GM19395 (cell line): ENCODE measurements at regions not wholly inside any gene's neighbourhood (a gene's known extent, or its start where the extent isn't known, plus 50 kb on each side); places are given as distances from the start of the nearest gene placed in this dataset.

Source experiments
- ATAC-seq: cut with Tn5 transposase; IDR thresholded peaks from one replicate; pipeline ENCODE4 v1.9.1; 2021; ENCODE audit warnings: mild to moderate bottlenecking, moderate library complexity; ENCODE audit not compliant: unreplicated experiment

DNA sequence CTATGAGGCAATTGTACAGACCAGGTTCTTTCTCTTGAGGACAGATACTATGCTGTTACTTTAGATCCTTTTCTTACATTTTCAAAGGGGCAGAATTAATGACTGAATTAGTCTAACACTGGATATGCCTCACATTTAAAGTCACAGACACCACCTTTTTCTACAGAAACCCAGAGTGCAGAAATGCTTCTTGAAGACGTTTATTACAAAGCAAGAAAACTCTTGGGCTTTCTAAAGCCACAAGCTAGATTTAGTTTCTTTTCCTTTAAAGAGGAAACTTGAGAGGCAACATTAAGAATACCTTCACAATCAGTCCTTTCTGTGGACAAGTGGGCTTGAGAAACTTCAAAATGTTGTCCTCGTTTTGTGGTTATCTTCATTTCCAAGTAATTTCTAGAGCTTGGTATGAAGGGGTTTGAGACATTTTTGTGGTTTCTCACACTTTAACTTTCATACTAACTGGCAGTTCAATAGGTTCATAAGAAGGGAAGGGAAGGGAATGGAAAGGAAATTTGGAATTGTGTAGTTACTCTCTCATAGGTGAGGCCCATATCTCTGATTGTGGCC lies 527.4 kb downstream of the RASEF start:
- no peak for ATAC-seq

DNA sequence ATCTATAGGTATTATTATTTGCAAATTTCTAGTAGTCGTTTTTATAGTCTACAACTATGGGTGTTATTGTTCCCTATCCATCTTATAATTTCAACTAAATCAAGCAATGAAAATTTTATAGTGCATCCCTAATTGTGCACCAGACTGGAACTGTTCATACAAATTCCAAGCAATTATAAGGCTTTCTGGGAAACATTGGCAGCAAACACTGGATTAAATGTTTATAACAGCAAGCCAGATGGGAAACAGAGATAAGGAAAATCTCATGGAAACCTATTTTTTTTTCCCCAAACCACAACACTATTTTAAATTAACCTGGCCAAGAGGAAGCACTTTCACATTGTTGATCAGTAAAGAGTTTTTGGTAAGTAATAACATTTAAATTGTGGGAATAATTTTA lies 524.3 kb downstream of the RASEF start:
- ATAC-seq: no peak

DNA sequence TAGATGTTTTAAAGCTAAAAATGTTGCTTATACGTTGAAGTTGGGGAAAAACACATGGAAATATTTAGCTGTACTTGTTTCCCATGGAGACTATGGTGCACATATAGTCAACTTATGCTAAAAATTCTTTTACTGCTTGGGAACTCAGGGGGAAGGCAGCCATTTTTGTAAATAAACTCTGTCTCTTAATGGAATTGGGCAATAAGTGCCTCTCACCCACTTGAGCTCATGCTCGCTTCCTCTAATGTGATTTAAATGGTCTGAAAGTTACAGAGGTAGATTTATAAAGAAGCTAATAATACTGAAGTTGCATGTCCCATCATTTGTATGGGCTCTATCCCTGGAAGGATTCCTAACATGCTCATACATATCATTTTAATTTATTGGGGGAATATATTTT lies 523.8 kb downstream of the RASEF start:
- no peak for ATAC-seq

DNA sequence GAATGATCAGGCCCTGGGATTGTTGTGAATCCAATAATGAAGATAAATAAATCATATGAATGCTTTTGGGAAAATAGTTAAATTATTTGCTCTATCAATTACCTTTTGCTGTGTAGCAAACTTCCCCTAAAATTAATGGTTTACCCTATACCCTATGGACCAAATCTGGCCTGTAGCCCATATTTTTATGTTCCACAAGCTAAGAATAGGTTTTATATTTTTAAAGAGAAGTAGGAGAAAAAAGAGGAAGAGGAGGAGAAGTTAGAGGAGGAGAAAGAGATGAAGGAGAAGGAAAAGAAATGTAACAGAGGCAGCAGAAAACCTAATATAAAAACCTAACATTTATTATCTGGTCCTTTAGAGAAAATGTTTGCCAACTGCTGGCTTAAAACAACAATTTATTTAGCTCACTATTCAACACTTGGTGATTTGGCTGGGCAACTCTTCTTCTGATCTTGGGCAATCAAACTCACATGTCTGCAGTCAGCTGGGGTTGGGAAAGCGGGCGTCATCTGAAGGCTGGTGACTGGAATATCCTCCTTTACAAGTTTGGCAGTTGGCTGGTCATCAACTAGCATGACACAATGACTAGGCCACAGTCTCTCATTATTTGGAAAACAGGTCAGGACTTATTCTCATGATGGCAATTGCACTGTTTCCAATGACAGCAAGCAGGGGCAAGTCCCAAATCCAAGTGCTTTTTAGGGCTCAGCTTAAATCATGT lies 522.9 kb downstream of the RASEF start:
- no peak for ATAC-seq

DNA sequence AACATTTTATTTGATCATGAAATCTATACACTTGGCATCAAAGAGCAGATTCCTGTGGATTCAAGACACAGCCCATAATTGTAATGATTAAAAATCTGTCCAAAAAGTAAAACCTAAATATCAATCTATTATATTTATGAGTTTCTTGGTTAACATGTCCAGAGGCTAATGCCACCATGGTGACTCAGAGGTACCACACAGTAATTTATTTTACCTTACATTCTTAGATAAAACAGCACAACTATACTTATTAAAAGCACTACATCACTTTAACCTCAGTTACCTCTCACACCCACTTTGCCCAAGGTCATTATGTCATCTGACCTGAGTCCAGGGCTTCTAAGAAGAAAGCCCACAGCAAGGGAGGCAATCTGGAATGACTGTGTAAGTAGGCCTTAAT lies 519.2 kb downstream of the RASEF start:
- ATAC-seq: no peak

DNA sequence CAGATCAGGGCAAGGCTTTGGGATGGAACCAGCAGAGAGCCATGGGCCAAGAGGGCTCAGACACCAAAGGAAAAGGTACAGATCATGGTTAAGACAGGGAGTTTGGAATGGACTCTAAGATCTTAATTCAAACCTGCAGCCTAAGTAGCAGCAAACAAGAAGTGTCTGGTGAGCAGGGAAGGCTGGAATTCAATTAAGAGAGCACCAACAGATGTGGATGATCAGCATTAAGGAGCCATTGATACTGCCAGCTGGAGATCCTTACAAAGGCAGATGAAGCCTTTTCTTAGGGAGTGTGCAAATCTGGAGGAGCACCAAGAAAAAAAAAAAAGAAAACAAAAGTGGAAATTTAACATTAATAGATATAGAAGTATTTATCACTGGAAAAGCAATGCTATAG lies 516.8 kb downstream of the RASEF start:
- ATAC-seq: no peak

DNA sequence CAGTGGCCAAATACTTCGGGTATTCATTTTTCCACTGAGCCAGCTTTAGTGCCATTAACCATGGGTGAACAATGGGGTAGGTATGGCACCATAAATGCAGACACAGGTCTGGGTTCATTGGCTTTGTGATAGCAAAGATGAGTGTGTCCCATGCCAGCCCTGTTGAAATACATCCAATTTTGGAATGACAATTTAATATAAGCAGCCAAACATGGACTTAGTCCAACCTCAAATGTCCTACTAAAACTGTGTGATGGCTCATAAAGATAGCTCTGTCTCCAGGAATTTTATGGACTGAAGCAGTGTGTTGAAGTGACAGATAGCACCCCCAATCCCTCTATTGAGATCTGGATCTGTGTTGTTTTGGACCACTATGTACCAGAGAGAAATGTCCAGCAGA lies 514.9 kb downstream of the RASEF start:
- ATAC-seq: no peak

DNA sequence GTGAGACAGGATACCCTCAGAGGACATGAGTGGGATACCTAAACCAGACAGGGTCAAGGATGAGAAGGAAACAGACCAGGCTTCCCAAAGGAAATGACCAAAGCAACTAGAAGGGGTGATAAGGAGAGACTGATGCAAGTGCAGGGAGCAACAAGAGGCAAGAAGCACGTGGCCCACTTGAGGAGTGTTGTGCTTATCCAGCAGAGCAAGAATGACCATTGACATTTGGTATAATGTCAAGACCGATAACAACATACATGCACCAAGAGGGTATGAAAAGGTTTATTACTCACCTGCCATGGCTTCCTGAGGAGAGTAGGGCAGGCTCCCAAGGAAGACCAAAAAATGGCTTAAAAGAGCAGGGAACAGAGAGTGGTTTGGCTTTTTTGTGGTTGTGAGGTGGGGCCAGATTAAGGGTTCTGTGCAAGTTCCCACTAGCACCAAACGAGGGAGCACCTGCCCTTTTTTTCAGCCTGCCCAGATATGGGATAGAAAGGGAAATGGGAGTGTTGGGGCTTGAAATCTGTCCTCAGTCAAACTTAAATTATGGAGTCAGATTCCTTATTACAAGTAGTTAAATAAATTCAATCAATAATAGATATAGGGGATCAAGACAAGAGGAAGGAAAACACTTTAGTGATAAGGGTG lies 513.6 kb downstream of the RASEF start:
- ATAC-seq: no peak

DNA sequence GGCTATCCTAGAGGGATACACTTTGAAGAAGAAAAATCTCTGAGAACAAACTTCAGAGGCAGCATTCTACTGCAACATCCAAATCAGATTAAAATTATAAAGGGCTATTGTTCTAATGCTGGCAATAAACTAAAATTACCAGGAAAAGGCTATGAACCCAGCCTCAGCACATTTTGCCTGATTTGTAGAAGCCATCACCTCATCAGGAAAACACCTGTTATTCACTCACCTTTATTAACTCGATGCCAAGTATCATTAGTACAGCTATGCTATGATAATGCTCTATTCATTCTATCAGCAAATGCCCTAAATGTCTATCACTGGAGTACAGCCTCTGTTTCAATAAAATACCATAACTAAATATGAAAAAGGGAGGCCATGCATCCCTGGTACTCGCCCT lies 510.2 kb downstream of the RASEF start:
- no peak for ATAC-seq

DNA sequence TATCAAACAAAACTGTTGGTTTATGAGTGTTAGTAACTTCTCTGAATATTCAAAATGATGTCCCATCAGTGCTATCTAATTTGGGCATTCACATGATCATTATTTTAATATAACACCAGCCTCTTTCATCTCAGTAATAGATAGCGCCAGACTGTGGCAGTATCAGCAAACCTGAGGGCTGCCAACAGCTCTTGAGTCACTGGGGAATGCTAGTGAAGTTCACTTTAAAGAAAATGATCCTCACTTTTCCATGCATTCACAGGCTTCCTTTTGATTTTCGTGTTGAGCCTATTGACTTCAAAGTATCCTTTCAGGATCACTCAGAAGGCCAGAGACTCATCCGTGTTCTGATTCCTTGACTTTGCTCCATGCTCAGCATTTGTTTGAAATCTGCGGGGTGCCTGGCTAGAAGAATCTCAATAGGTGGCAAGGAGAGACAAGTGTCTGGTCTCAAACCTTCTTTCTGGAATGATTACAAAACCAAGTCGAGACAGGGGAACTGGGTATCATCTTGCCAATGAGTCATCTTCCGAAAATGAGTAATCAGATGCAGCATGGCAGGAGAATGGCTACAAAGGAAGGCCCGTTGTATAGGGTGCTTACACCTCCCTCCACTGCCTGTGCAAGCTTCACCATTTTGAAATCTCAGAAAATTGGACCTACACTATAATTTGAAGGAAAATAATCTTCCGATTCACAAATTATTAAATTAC lies 509.1 kb downstream of the RASEF start:
- ATAC-seq: no peak

DNA sequence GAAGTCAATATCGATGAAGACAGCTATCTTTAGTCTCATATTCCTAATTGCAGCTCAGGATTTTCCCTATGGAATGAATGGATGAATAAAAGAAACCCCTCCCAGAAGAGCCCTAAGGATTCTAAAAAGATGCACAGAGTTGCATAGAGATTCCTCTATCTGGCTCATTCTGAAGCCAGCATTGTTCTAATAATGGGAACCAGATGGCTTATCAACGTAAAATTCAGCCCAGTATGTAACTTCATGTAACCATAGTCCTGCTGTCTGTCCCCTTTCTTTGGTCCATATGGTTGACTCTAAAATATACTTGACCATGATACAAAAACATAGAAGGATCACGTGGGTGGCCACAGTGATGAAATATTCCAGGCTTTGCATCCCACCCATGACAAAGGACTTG lies 508.6 kb downstream of the RASEF start:
- ATAC-seq: no peak

DNA sequence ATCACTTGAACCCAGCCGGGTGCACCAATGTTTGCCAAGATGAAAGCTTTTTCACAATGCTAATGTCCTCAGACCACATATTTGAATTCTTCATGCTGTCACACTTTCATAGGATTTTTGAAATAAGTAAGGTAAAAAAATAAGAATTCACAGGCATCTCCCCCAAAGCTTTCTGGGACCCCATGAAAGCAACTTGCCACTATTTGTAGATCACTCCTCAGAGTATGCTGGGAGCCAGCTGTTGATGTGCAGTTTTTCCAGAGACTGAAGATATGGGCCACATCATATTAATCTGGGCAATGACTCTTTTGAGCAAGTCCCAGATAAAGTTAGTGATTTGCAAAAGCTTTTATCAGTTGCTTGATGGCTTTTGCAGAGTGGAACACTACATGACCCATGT lies 507.9 kb downstream of the RASEF start:
- no peak for ATAC-seq

DNA sequence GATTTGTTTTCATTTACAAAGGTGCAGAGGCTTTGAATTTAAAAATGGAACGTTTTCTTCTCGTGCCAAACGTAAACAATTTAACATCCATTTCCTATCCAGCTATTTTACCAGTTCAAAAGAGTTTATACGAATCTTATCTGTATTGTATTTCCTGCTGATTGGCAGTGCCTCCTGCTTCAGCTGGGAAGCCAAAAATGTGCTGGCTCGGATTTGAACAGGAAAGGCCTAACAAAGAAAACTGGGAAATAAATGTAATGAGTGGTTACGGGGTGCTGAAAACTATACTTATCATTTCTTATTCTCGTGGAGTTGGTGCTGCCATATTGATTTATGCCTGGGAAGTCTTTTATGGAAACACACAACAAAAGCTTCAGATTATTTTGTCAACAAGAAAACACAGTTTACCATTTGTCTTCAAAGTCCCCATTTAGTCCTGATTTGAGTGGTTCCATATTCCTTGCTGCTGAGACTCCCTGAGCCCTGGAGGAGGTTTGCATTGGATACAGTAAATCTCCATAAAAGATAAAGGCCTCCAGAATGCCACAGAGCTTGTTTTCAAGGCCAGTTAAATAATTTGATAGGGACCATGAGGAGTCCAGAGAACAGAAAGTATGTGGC lies 507.4 kb downstream of the RASEF start:
- no peak for ATAC-seq

DNA sequence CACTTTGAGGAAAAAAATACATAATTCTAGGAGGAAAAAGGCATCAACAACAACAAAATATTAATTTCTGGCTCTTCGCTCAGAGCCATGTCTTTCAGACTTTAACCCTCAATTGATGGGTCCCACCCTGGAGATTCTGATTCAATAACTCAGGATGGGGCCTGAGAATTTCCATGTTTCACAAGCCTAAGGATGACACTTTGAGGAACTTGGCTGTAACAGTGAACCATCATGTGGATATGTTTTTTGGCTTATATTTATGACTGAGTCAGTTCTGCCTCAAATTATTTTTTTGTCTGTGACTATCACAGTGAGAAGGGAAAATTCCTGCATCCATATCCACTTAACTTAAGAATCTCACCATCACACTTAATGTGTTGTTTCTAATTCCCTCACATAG lies 504.6 kb downstream of the RASEF start:
- ATAC-seq: no peak

DNA sequence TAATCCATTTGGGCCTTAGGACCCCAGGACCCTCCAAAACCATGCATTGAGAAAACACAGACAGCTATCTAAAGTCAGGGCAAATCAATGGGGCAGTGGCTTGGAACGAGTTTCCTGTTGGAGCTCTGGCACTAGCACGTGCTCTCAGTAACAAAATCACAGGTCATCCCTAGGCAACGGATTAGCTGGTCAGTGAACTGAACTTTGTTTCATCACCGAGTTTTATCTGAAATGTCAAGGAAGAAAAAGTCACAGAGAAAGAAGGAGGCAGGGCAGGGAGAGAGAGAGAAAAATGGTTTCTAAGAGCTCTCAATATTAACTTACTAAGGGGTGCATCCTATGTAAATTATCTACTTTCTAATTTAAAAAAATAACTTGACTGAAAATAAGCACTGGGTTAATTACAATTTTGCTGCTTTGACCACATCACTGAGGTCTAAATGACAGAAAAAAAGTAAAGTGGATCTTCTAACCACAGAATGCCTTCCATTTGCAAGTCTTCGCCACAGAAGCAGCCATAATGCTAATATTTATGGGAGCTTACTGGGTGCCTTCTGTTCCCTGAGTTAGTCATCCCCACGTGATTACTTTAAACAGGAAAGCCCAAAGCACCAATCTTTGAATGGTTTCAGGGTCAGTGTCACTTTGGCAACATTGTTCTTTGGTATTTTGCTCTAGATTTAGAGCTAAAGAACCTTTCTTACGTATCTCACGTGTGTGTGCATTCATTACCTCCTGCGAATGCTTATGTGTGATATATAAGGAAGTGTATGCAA lies 503.9 kb downstream of the RASEF start:
- ATAC-seq: no peak

DNA sequence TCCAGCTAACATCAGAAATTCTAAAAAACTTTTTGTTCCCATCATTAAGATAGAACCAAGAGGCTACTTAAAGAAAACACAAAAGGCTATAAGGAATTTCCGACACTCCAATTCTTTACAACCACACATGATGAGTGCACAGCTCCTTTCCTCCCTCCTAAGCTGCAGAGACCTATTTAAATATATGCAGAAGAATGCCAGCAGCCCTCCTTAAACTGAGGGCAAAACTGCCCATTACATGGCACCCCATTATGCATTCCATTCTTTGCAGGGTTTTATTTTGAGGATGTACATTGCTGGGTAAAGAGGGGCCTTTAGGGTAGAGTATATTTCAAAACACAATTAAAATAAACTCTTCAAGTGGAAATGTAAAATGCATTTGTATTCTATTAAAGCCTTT lies 502.9 kb downstream of the RASEF start:
- no peak for ATAC-seq

DNA sequence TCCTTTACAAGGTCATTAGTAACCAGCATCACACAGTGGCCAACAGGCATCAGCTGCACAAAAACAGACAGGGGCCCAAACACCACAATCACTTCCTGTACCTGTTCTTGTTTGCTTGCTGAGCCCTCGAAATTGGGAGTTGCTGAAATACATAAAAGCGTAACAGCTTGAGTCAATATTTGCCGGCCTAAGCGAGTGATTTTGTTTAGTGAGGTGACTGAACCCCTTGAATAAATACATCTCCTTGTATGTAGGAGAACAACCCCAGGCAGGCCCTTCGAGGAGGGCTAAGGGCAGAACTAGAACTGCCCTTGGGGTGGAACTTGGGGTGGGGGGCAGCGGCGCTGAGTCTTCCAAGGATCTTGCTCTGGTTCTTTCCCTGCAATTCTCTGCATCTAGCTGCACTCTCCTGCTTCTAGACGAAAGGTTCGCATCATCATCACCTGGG lies 502.5 kb downstream of the RASEF start:
- ATAC-seq: no peak

DNA sequence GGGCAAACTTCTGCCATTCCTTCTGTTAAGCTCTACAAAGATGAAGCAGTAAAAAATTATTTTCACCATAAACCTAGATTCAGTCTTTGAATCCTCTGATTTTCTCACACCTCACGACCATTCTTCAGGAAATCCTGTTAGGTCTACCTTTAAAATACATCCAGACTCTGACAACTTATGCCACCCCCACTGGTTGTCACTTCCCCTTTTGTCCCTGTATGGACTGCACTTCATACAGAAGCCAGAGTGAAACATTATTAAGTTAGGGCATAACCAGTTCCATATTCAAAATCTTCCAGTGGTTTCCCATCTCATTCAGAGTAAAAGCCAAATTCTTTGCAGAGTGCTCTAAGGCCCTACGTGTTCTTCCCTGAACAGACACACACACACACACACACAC lies 499.8 kb downstream of the RASEF start:
- no peak for ATAC-seq

DNA sequence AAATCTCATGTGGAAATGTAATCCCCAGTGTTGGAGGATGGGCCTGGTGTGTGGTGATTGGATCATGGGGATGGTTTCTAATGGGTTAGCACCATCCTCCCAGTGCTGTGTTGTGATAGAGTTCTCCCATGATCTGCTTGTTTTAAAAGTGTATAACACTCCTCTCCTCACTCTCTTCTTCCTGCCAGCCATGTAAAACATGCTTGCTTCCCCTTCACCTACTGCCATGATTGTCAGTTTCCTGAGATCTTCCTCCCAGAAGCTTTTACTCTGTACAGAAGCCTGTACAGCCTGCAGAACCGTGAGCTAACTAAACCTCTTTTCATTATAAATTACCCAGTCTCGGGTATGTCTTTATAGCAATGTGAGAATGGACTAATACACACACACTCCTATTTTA lies 499.1 kb downstream of the RASEF start:
- no peak for ATAC-seq

DNA sequence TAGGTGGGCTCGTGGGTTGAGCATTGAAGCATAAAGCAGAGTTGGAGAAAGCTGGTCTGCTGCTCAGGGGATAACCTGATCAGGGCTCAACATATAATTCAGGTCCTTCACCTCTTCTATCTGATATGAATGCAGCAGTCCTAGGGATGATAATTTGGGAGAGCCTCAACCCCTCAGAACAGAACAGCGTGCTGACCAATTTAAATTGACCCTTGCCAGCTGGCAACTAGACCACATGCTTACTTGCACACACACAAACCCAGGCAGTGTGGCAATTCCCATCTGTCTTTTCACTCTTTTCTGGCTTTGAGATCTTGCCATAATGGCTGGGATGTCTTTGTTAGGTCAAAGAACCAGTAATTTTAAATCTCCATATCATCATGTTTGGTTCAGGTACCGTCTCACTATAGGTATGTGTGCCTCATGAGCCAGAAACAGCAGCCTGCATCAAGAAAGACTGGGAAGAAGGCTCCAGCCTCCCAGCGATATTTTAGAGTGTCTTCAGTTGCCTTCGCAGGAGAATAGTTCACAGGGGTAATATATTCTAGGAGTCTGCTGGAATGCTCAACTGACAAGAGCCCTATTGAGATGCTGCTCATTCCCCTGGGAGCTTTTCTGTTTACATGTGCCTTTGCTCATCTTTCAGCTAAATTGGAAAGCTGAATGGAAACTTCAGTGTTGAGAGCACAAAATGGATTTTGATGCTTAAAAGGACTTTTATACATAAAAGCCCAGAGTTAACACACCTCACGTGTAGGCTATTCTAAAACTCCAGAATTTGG lies 497.6 kb downstream of the RASEF start:
- no peak for ATAC-seq
